GM12878 (cell line): ENCODE measurements at regions not wholly inside any gene's neighbourhood (a gene's known extent, or its start where the extent isn't known, plus 50 kb on each side); places are given as distances from the start of the nearest gene placed in this dataset.

Experiments
- ATAC-seq: fragments of 200-7000 bp; cut with Tn5 transposase; 3 replicates; pipeline ENCODE4 v1.9.1; 2020; ENCODE audit warnings: mild to moderate bottlenecking, moderate library complexity
- BruUV-seq: library from RNA; stranded (reverse); fragments of 400-500 nt; replicated peaks from 2 replicates; lab custom pipeline; 2021; lab: Mats Ljungman, UMichigan
- CTCF ChIA-PET: fragments of 300-600 bp; sonication (Branson Sonifier 250); formaldehyde crosslinking; extraction: SDS; loops from one replicate; lab custom pipeline; 2021; ENCODE audit warnings: inconsistent platforms; lab: Yijun Ruan, JAX
- POLR2A ChIA-PET: fragments of 350-600 bp; formaldehyde crosslinking; extraction: SDS; loops from one replicate; lab custom pipeline; 2021; ENCODE audit warnings: inconsistent platforms; lab: Charles Lee
- RAD21 ChIA-PET: fragments of 300-600 bp; sonication (Branson Sonifier 250); formaldehyde crosslinking; loops from one replicate; lab custom pipeline; 2023; ENCODE audit warnings: antibody characterized with exemption; ENCODE audit not compliant: unreplicated experiment; lab: Charles Lee
- SMC1A ChIA-PET: fragments of 300-600 bp; sonication (Branson Sonifier 250); formaldehyde crosslinking; loops from one replicate; lab custom pipeline; 2023; ENCODE audit not compliant: unreplicated experiment, uncharacterized antibody; lab: Charles Lee
- DNase-seq: peaks from one replicate; pipeline ENCODE4 v3.0.0-alpha.2; 2011; ENCODE audit warnings: low read depth, low spot score
- FAIRE-seq: peaks from 3 replicates; lab custom pipeline; 2011; peaks lifted over from hg19 to GRCh38; lab: Jason Lieb, UNC
- H2AFZ ChIP-seq: 2 replicates; pipeline ENCODE4 v1.6.0; 2011; ENCODE audit warnings: low read depth, low read length, control low read depth; ENCODE audit not compliant: control insufficient read depth
- H3K27ac ChIP-seq: 2 replicates; pipeline ENCODE4 v1.5.1; 2011; ENCODE audit warnings: control low read depth; ENCODE audit not compliant: control insufficient read depth, insufficient read depth
- H3K27me3 ChIP-seq, 2 experiments: replicated peaks in 1 of 2; 2 replicates each; pipeline versions ENCODE4 v1.6.0 to v1.6.1; 2011; ENCODE audit warnings: low read length in 1 of 2; ENCODE audit not compliant: control insufficient read depth in 2 of 2, insufficient read depth in 2 of 2
- H3K36me3 ChIP-seq, 2 experiments: 2 replicates each; pipeline ENCODE4 v1.5.1; 2011; ENCODE audit warnings: low read length in 1 of 2; ENCODE audit not compliant: control insufficient read depth in 2 of 2, insufficient read depth in 2 of 2
- H3K4me1 ChIP-seq: 2 replicates; pipeline ENCODE4 v1.6.1; 2011; ENCODE audit warnings: mild to moderate bottlenecking, low read length, moderate library complexity, mixed read lengths; ENCODE audit not compliant: control insufficient read depth, insufficient read depth
- H3K4me2 ChIP-seq: 2 replicates; pipeline ENCODE4 v1.6.0; 2011; ENCODE audit warnings: control low read depth; ENCODE audit not compliant: control insufficient read depth, insufficient read depth
- H3K4me3 ChIP-seq: fragments of 200-600 bp; sonication (generic); 2 replicates; pipeline ENCODE4 v1.5.1; 2016
- H3K79me2 ChIP-seq: 2 replicates; pipeline ENCODE4 v1.6.0; 2011; ENCODE audit warnings: low read length; ENCODE audit not compliant: control insufficient read depth, insufficient read depth
- H3K9ac ChIP-seq: 2 replicates; pipeline ENCODE4 v1.8.0; 2011; ENCODE audit warnings: low read length, control low read depth, mixed read lengths; ENCODE audit not compliant: control insufficient read depth, insufficient read depth
- H3K9me3 ChIP-seq: replicated peaks from 3 replicates; pipeline ENCODE4 v1.5.1; 2011; ENCODE audit warnings: mild to moderate bottlenecking, low read length; ENCODE audit not compliant: control insufficient read depth, insufficient read depth
- H4K20me1 ChIP-seq: 2 replicates; pipeline ENCODE4 v1.6.0; 2011; ENCODE audit not compliant: control insufficient read depth, insufficient read depth
- CEBPZ ChIP-seq: fragments of 150-350 bp; IDR thresholded peaks from 2 replicates; pipeline ENCODE4 v1.6.1; 2016; ENCODE audit warnings: low read depth, low read length
- DPF2 ChIP-seq: fragments of 450-650 bp; IDR thresholded peaks from 2 replicates; pipeline ENCODE4 v1.6.1; 2017; ENCODE audit warnings: mild to moderate bottlenecking
- HDAC2 ChIP-seq: fragments of 200-600 bp; sonication (generic); IDR thresholded peaks from 2 replicates; pipeline ENCODE4 v1.6.1; 2017
- JUND ChIP-seq: IDR thresholded peaks from 2 replicates; pipeline ENCODE4 v1.6.1; 2012; ENCODE audit warnings: low read depth, mild to moderate bottlenecking, low read length, improper control_type of control experiment, moderate library complexity
- MXI1 ChIP-seq: fragments of 150-350 bp; IDR thresholded peaks from 2 replicates; pipeline ENCODE4 v1.6.1; 2011; ENCODE audit warnings: low read depth, mild to moderate bottlenecking, inconsistent platforms, low read length, improper control_type of control experiment
- RUNX3 ChIP-seq: IDR thresholded peaks from 2 replicates; pipeline ENCODE4 v1.6.1; 2012; ENCODE audit warnings: low read length, inconsistent platforms
- TARDBP ChIP-seq: IDR thresholded peaks from 2 replicates; pipeline ENCODE4 v1.6.1; 2016; ENCODE audit warnings: borderline replicate concordance
- WRNIP1 ChIP-seq: IDR thresholded peaks from 2 replicates; pipeline ENCODE4 v1.6.1; 2011; ENCODE audit warnings: low read depth, low read length, improper control_type of control experiment, borderline replicate concordance
- ZNF207 ChIP-seq: fragments of 450-650 bp; IDR thresholded peaks from 2 replicates; pipeline ENCODE4 v1.6.1; 2014; ENCODE audit warnings: antibody characterized with exemption, mild to moderate bottlenecking, borderline replicate concordance
- ZNF384 ChIP-seq: IDR thresholded peaks from 2 replicates; pipeline ENCODE4 v1.6.1; 2012; ENCODE audit warnings: low read depth, mild to moderate bottlenecking, low read length, improper control_type of control experiment, borderline replicate concordance
- WGBS: methylation state at CpG from one replicate; pipeline ENCODE4 v1.1.6; 2016; ENCODE audit warnings: low lambda C conversion rate; ENCODE audit not compliant: insufficient replicate concordance, insufficient coverage; ENCODE audit errors: missing lambda C conversion rate; 5-methylcytosine and 5-hydroxymethylcytosine counted together
- in situ Hi-C: fragments of 300-500 bp; cut with MboI; formaldehyde crosslinking; loops from 9 replicates; pipeline ENCODE4 v1.14.3; 2018; ENCODE audit warnings: mixed read lengths
- intact Hi-C: fragments of 100-400 bp; cut with micrococcal nuclease; formaldehyde crosslinking; loops from one replicate; pipeline ENCODE4 v1.14.2; 2022; ENCODE audit not compliant: unreplicated experiment
- TF ChIP-seq, protein P1 (sequence below): fragments of 450-650 bp; formaldehyde crosslinking; IDR thresholded peaks from 2 replicates; pipeline ENCODE4 v1.5.0; 2022; ENCODE audit warnings: mild to moderate bottlenecking, missing genetic modification characterization

DNA sequence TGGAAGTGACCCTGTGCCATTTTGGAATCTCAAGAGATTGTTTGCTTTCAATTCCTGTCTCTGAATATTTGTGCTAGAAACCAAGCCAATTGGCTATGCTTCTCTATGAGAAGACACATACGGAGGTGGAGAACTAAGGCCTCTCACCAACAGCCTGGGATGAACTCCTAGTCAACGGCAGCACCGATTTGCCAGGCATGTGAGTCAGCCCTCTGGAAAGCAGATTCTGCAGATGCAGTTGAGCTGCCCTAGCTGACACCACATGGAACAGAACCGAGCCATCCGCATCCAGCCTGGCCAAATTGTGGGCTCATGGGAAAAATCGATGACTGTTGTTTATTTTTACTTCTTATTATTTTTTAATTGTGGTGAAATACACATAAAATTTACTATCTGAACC, 58.2 kb upstream of the WDFY3 start (continued):
- no peak for TF ChIP-seq WRNIP1

- ATAC-seq, result no peak
- Histone ChIP-seq H3K36me3 (no peaks in the 10 kb centered on the region), H2AFZ (no peak overlapping the region), H4K20me1 (no peaks in the 10 kb centered on the region), H3K27ac (no peak overlapping the region), H3K9me3 (no peaks in the 10 kb centered on the region), H3K4me1 (no peaks in the 10 kb centered on the region)
- intact Hi-C loops (no loop called here), in situ Hi-C loops (no loop called here)
- RAD21 ChIA-PET, result no interaction called here
- TF ChIP-seq ZNF384, result no peak
- TF ChIP-seq DPF2, result no peak
- TF ChIP-seq, protein P1, sequence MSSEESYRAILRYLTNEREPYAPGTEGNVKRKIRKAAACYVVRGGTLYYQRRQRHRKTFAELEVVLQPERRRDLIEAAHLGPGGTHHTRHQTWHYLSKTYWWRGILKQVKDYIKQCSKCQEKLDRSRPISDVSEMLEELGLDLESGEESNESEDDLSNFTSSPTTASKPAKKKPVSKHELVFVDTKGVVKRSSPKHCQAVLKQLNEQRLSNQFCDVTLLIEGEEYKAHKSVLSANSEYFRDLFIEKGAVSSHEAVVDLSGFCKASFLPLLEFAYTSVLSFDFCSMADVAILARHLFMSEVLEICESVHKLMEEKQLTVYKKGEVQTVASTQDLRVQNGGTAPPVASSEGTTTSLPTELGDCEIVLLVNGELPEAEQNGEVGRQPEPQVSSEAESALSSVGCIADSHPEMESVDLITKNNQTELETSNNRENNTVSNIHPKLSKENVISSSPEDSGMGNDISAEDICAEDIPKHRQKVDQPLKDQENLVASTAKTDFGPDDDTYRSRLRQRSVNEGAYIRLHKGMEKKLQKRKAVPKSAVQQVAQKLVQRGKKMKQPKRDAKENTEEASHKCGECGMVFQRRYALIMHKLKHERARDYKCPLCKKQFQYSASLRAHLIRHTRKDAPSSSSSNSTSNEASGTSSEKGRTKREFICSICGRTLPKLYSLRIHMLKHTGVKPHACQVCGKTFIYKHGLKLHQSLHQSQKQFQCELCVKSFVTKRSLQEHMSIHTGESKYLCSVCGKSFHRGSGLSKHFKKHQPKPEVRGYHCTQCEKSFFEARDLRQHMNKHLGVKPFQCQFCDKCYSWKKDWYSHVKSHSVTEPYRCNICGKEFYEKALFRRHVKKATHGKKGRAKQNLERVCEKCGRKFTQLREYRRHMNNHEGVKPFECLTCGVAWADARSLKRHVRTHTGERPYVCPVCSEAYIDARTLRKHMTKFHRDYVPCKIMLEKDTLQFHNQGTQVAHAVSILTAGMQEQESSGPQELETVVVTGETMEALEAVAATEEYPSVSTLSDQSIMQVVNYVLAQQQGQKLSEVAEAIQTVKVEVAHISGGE, result no peak
- no peak for TF ChIP-seq RUNX3
- no peak for TF ChIP-seq HDAC2
- no peak for TF ChIP-seq ZNF207
- TF ChIP-seq TARDBP, result no peak
- no peak for TF ChIP-seq JUND
- TF ChIP-seq MXI1, result no peak
- TF ChIP-seq CEBPZ, result no peak
- TF ChIP-seq, all 136 proteins: peak for 0
- DNase-seq (no peak), FAIRE-seq (no peak)
- POLR2A ChIA-PET, result no interaction called here
- no peaks in the 10 kb centered on the region for H3K27me3 ChIP-seq
- no peak overlapping the region for H3K4me3 ChIP-seq
- SMC1A ChIA-PET, result interaction anchor here (0.7 kb wide), 1 partner anchor 366 kb away, joined by 3 read pairs; no protein-coding TSS in a partner anchor
- no peak overlapping the region for H3K9ac ChIP-seq
- no TSS peak for BruUV-seq
- no peak overlapping the region for H3K4me2 ChIP-seq
- CTCF ChIA-PET, result no interaction called here
- H3K79me2 ChIP-seq, result no peaks in the 10 kb centered on the region
- 30% methylated on average over 4 of the region's 4 CpGs for WGBS
Measured at GRCh38 chr4:85028910-85029309, 62.4 kb upstream of the WDFY3 start.
